AG09309 (cell line): ENCODE measurements at regions not wholly inside any gene's neighbourhood (a gene's known extent, or its start where the extent isn't known, plus 50 kb on each side); places are given as distances from the start of the nearest gene placed in this dataset.

ENCODE experiments used
- DNase-seq: peaks from one replicate; pipeline ENCODE4 v3.0.0-alpha.2; 2010; ENCODE audit warnings: low read depth
- H3K4me3 ChIP-seq: 2 replicates; pipeline ENCODE4 v1.5.1; 2011; ENCODE audit warnings: mild to moderate bottlenecking, low read depth, low read length, moderate library complexity; ENCODE audit not compliant: control insufficient read depth
- CTCF ChIP-seq: IDR thresholded peaks from 2 replicates; pipeline ENCODE4 v1.5.1; 2011; ENCODE audit warnings: mild to moderate bottlenecking, low read depth, low read length, inconsistent platforms; ENCODE audit not compliant: insufficient read depth, control insufficient read depth; ENCODE audit errors: missing control alignments

- DNase-seq: no peak
- H3K4me3 ChIP-seq: no peak overlapping the region
- no peak for TF ChIP-seq CTCF
Observed at GRCh38 chr14:42523666-42524065, 917.0 kb downstream of the LRFN5 start.

- no peak for DNase-seq
- TF ChIP-seq CTCF: no peak
Observed at GRCh38 chr14:42517806-42518500, 911.3 kb downstream of the LRFN5 start.

GRCh38 chr14:42513837-42514236 lies 907.2 kb downstream of the LRFN5 start:
- H3K4me3 ChIP-seq: no peak overlapping the region
- TF ChIP-seq CTCF: no peak
- no peak for DNase-seq

More at GRCh38 chr14:42517806-42518500, 911.3 kb downstream of the LRFN5 start:
- H3K4me3 ChIP-seq: no peak overlapping the region

GRCh38 chr14:42510071-42510470 lies 903.4 kb downstream of the LRFN5 start:
- no peak overlapping the region for H3K4me3 ChIP-seq
- no peak for DNase-seq
- no peak for TF ChIP-seq CTCF

GRCh38 chr14:42508209-42508946 lies 901.7 kb downstream of the LRFN5 start:
- no peak overlapping the region for H3K4me3 ChIP-seq
- DNase-seq: no peak
- TF ChIP-seq CTCF: no peak

GRCh38 chr14:42504433-42504832 lies 897.8 kb downstream of the LRFN5 start:
- DNase-seq: no peak
- no peak for TF ChIP-seq CTCF
- no peak overlapping the region for H3K4me3 ChIP-seq
